ENCODE measurements at regions not wholly inside any gene's neighbourhood (a gene's known extent, or its start where the extent isn't known, plus 50 kb on each side); places are given as distances from the start of the nearest gene placed in this dataset.

DNA sequence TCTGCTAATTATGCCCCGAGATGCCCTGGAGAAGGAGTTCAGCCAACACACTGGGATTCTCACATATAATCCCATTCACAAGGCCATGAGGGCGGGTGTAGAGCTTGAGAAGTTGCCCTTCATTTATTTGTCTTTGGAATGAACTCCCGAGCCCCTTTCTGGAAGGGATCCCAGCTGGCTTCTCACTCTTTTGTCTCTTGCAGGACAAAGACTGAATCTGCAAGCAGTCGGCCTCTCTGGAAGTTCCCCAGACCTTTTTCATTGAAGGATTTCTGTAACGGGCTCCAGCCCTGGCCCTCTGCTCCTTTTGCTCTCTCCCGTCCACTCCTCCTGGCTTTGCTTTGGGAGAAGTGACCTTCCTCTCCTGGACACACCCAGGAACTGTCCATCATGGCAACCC lies 163.3 kb upstream of the SFSWAP start:
- no peaks in the 10 kb centered on the region for H3K36me3 Mint-ChIP-seq (ENCODE audit: low read depth)
- H3K4me1 Mint-ChIP-seq (ENCODE audit: low read depth) = no peaks in the 10 kb centered on the region
- H3K9me3 Mint-ChIP-seq = peaks cover 22% of the 10 kb centered on the region
- H3K4me3 Mint-ChIP-seq = no peak overlapping the region
- no peak for DNase-seq
- no peaks in the 10 kb centered on the region for H3K27me3 Mint-ChIP-seq (ENCODE audit: insufficient read depth)
- TF ChIP-seq, protein P1, sequence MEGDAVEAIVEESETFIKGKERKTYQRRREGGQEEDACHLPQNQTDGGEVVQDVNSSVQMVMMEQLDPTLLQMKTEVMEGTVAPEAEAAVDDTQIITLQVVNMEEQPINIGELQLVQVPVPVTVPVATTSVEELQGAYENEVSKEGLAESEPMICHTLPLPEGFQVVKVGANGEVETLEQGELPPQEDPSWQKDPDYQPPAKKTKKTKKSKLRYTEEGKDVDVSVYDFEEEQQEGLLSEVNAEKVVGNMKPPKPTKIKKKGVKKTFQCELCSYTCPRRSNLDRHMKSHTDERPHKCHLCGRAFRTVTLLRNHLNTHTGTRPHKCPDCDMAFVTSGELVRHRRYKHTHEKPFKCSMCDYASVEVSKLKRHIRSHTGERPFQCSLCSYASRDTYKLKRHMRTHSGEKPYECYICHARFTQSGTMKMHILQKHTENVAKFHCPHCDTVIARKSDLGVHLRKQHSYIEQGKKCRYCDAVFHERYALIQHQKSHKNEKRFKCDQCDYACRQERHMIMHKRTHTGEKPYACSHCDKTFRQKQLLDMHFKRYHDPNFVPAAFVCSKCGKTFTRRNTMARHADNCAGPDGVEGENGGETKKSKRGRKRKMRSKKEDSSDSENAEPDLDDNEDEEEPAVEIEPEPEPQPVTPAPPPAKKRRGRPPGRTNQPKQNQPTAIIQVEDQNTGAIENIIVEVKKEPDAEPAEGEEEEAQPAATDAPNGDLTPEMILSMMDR (IDR thresholded peaks at IDR 0.05) = no peak
- no peak overlapping the region for H3K27ac Mint-ChIP-seq

DNA sequence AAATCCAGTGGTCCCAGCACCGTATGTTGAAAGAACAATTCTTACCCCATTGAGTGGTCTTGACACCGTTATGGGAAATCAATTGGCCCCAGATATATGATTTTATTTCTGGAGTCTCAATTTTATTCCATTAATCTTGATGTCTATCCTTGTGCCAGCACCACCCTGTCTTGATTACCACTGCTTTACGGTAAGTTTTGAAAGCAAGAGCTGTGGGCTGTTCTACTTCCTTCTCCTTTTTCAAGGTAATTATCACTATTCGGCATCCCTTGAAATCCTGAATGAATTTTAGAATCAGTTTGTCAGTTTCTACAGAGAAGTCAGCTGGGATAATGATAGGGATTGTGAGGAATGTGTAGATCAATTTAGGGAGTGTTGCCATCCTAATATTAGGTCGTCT lies 160.8 kb upstream of the SFSWAP start:
- H3K36me3 Mint-ChIP-seq (ENCODE audit: low read depth) = no peaks in the 10 kb centered on the region
- TF ChIP-seq, protein P1 (IDR thresholded peaks at IDR 0.05) = no peak
- no peak overlapping the region for H3K4me3 Mint-ChIP-seq
- no peak for DNase-seq
- H3K9me3 Mint-ChIP-seq = peaks cover 16% of the 10 kb centered on the region
- no peaks in the 10 kb centered on the region for H3K27me3 Mint-ChIP-seq (ENCODE audit: insufficient read depth)
- no peaks in the 10 kb centered on the region for H3K4me1 Mint-ChIP-seq (ENCODE audit: low read depth)
- H3K27ac Mint-ChIP-seq = no peak overlapping the region

DNA sequence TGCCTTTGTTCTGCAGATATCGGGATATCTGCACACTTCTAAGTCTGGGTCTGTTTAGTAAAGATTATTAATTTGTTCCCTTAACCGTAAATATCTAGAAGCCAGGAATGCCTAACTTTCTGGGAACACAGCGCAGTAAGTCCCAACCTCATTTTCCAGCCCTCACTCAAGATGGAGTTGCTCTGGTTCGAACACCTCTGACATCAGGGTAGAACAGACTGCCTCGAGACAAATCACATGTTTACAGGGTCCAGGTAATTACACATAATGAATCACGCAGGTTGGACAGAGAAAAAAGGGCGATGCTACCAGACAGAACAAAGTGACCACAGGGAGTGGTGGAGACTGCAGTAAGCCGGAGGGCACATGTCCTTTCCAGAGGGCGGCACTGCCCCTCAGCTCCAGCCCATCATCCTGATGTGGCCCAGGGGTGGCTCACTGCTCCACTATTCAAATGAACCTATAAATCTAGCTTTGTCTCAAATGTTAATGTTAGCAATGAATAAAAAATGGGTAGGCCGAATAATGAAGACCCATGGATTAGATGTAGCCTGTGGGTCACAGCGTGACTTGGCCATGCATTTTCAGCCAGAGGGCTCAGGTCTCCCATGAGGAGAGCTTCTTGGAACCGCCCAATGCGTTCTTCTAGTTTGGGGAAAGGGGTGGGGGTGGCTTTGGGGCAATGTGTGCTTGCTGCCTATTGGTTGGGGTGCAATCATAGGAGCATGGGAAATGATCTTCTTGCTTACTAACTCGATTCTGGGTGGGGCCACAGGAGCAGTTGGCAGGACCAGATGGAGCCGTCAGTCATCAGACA lies 159.0 kb upstream of the SFSWAP start:
- Mint-ChIP-seq H3K4me3 (no peak overlapping the region), H3K27ac (no peak overlapping the region), H3K9me3 (peaks cover 9% of the 10 kb centered on the region; the same call in 1 of the 2 replicates), H3K36me3 (ENCODE audit: low read depth) (no peaks in the 10 kb centered on the region), H3K4me1 (ENCODE audit: low read depth) (no peaks in the 10 kb centered on the region), H3K27me3 (ENCODE audit: insufficient read depth) (no peaks in the 10 kb centered on the region)
- TF ChIP-seq, protein P1 (IDR thresholded peaks at IDR 0.05) = no peak
- DNase-seq = no peak

DNA sequence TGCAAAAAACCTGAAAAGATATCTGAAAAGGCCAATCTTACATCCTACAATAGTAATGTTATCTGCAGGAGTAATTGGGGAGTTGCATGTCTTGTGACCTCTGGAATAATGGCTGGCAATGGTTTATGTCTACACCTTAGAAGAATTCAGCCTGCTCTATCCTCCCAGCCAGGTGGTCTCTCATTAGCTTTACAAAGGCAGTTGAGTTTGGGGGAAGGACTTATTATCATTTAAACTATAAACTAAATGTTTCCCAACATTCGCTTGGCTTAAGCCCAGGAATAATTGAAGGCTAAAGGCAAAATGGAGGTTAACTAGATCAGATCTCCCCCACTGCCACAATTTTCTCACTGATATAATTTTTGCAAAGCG lies 158.4 kb upstream of the SFSWAP start:
- TF ChIP-seq, protein P1 (IDR thresholded peaks at IDR 0.05) = no peak
- H3K27ac Mint-ChIP-seq = no peak overlapping the region
- H3K27me3 Mint-ChIP-seq (ENCODE audit: insufficient read depth) = peaks cover 1% of the 10 kb centered on the region; the same call in 1 of the 2 replicates
- no peak for DNase-seq
- H3K4me1 Mint-ChIP-seq (ENCODE audit: low read depth) = no peaks in the 10 kb centered on the region
- H3K36me3 Mint-ChIP-seq (ENCODE audit: low read depth) = no peaks in the 10 kb centered on the region
- peaks cover 9% of the 10 kb centered on the region; the same call in 1 of the 2 replicates for H3K9me3 Mint-ChIP-seq
- no peak overlapping the region for H3K4me3 Mint-ChIP-seq

DNA sequence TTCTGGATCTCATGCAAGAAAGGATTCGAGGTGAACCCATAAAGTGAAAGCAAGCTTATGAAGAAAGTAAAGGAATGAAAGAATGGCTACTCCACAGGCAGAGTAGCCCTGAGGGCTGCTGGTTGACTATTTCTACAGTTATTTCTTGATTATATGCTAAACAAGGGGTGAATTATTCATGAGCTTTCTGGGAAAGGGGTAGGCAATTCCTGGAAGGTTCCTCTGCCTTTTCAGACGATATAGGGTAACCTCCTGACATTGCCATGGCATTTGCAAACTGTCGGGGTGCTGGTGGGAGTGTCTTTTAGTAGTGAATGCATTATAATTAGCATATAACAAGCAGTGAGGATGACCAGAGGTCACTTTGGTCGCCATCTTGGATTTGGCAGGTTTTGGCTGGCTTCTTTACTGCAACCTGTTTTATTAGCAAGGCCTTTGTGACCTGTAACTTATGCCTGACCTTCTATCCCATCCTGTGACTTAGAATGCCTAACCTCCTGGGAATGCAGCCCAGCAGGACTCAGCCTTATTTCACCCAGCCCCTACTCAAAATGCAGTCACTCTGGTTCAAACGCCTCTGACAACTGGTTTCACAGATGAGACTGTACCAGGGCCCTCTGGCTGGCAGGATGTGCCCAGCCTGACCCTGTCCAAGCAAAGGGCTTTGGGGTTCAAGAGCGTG lies 157.7 kb upstream of the SFSWAP start:
- Mint-ChIP-seq H3K36me3 (ENCODE audit: low read depth) (no peaks in the 10 kb centered on the region), H3K4me1 (ENCODE audit: low read depth) (no peaks in the 10 kb centered on the region), H3K27me3 (ENCODE audit: insufficient read depth) (peaks cover 1% of the 10 kb centered on the region; the same call in 1 of the 2 replicates), H3K27ac (no peak overlapping the region), H3K9me3 (peaks cover 9% of the 10 kb centered on the region; the same call in 1 of the 2 replicates), H3K4me3 (no peak overlapping the region)
- TF ChIP-seq, protein P1 (IDR thresholded peaks at IDR 0.05) = no peak
- DNase-seq = no peak
